Tibial artery (tissue), 4 donors: ENCODE measurements at regions not wholly inside any gene's neighbourhood (a gene's known extent, or its start where the extent isn't known, plus 50 kb on each side); places are given as distances from the start of the nearest gene placed in this dataset.
"Not testable (repeated sequence)": the region's sequence is repeated elsewhere in the genome, so short reads cannot be mapped to it uniquely, and the experiment has no call there.

Experiments
- DNase-seq, 2 donors: peaks; one replicate each; pipeline ENCODE4 v3.0.0-alpha.2; 2019
- H3K27ac ChIP-seq, 2 donors: fragments of 200-600 bp; sonication (generic) in 1 of 2; 1 replicate in 1 of 2; 2 replicates in 1 of 2; pipeline ENCODE4 v1.5.1; 2018 to 2019; ENCODE audit warnings: mild to moderate bottlenecking in 1 of 2
- H3K27me3 ChIP-seq, 2 donors: fragments of 200-600 bp; sonication (generic) in 1 of 2; one replicate each; pipeline versions ENCODE4 v1.5.1 to v1.6.0; 2016 to 2019
- H3K36me3 ChIP-seq, 3 donors: fragments of 200-600 bp; sonication (generic) in 2 of 3; one replicate each; pipeline ENCODE4 v1.5.1; 2016 to 2019; ENCODE audit warnings: mild to moderate bottlenecking in 2 of 3
- H3K4me1 ChIP-seq, 4 donors: fragments of 200-600 bp; sonication (generic) in 2 of 4; 1 replicate in 3 of 4; 2 replicates in 1 of 4; pipeline ENCODE4 v1.5.1; 2016 to 2019
- H3K4me3 ChIP-seq, 2 donors: fragments of 200-600 bp; sonication (generic) in 1 of 2; 1 replicate in 1 of 2; 2 replicates in 1 of 2; pipeline ENCODE4 v1.5.1; 2018 to 2019; ENCODE audit warnings: mild to moderate bottlenecking in 2 of 2
- H3K9me3 ChIP-seq, 3 donors: fragments of 200-600 bp; sonication (generic) in 1 of 3; one replicate each; pipeline ENCODE4 v1.5.1; 2016 to 2019
- intact Hi-C: fragments of 100-400 bp; cut with DNase I; formaldehyde crosslinking; loops from one replicate; pipeline ENCODE4 v1.15.0; 2023; ENCODE audit warnings: low total_unique reads
- TF ChIP-seq, protein P1 (sequence below), 2 experiments: fragments of 200-600 bp in 1 of 2; fragments of 450-650 bp in 1 of 2; IDR thresholded peaks; one replicate each; pipeline ENCODE4 v1.5.1; 2017 to 2019; ENCODE audit warnings: antibody characterized with exemption in 2 of 2, mild to moderate bottlenecking in 1 of 2, moderate library complexity in 1 of 2

DNA sequence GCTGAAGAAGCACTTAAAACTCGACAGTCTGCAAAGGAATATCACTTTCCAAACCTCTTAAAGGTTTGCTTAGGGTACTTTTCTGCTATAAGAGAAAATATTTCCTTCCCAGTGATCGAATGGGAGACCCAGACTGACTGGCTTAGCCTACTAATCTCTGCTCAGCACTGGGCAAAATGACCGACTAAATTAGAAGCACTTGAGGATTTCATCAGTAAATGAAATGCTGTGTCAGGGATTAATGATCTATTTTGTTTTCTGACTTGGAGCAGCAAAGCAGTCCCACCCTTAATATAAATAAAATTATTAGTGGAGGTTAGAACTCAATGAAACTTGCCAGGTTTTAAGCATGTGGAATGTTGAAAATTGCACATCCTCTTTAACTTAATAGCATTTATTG is 411.6 kb downstream of the NEBL start:
- DNase-seq = no peak
- Histone ChIP-seq H3K27me3 (no peaks in the 10 kb centered on the region), H3K4me1 (no peaks in the 10 kb centered on the region), H3K9me3 (no peaks in the 10 kb centered on the region), H3K36me3 (no peaks in the 10 kb centered on the region), H3K27ac (no peak overlapping the region), H3K4me3 (no peak overlapping the region)
- TF ChIP-seq, protein P1, sequence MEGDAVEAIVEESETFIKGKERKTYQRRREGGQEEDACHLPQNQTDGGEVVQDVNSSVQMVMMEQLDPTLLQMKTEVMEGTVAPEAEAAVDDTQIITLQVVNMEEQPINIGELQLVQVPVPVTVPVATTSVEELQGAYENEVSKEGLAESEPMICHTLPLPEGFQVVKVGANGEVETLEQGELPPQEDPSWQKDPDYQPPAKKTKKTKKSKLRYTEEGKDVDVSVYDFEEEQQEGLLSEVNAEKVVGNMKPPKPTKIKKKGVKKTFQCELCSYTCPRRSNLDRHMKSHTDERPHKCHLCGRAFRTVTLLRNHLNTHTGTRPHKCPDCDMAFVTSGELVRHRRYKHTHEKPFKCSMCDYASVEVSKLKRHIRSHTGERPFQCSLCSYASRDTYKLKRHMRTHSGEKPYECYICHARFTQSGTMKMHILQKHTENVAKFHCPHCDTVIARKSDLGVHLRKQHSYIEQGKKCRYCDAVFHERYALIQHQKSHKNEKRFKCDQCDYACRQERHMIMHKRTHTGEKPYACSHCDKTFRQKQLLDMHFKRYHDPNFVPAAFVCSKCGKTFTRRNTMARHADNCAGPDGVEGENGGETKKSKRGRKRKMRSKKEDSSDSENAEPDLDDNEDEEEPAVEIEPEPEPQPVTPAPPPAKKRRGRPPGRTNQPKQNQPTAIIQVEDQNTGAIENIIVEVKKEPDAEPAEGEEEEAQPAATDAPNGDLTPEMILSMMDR (IDR thresholded peaks at IDR 0.05) = no peak
- intact Hi-C loops = no loop called here

DNA sequence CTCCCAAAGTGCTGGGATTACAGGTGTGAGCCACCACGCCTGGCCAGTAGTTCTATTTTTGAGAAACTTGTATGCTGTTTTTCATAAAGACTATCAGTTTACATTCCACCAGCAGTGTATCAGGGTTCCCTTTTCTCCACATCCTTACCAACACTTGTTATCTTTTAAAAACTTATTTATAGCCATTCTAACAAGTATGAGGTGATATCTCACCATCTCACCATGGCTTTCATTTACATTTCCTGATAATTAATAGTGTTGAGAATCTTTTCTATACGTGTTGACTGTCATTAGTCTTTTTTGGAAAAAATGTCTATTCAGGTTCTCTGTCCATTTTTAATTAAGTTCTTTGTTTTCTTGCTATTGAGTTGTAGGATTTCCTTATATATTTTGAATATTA is 416.1 kb downstream of the NEBL start:
- Histone ChIP-seq H3K27me3 (no peaks in the 10 kb centered on the region), H3K4me3 (no peak overlapping the region), H3K27ac (no peak overlapping the region), H3K9me3 (no peaks in the 10 kb centered on the region), H3K4me1 (no peaks in the 10 kb centered on the region), H3K36me3 (no peaks in the 10 kb centered on the region)
- TF ChIP-seq, protein P1 (IDR thresholded peaks at IDR 0.05) = no peak
- no peak for DNase-seq
- intact Hi-C loops = no loop called here

DNA sequence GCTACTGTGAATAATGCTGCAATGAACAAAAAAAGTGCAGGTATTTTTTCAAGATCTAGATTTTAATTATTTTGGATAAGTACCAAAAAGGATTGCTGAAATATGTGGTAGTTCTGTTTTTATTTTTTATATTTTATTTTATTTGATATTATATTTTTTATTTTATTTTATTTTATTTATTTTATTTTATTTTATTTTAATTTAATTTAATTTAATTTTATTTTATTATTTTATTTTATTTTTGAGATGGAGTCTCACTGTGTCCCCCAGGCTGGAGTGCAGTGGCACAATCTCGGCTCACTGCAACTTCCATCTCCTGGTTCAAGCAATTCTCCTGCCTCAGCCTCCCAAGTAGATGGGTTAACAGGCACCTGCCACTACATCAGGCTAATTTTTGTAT is 416.5 kb downstream of the NEBL start:
- H3K36me3 ChIP-seq, DNase-seq, H3K4me1 ChIP-seq, intact Hi-C loops, H3K27me3 ChIP-seq, H3K4me3 ChIP-seq, H3K9me3 ChIP-seq, H3K27ac ChIP-seq: not testable (repeated sequence)

DNA sequence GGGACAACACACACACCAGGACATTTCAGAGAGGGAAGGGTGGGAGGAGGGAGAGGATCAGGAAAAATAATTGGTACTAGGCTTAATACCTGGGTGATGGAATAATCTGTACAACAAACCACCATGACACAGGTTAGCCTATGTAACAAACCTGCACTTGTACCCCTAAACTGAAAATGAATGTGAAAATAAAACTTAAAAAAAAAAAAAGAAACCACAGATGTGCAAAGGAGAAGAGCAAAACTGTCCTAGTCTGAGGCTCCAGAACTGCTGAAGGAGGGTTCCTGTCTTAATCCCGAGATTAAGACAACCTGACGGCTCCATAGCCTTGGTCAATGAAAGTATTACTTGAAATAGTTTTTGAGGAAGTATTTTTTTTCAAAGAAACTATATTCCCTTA is 423.0 kb downstream of the NEBL start:
- Histone ChIP-seq H3K4me1 (no peaks in the 10 kb centered on the region), H3K27ac (no peak overlapping the region), H3K9me3 (no peaks in the 10 kb centered on the region), H3K36me3 (no peaks in the 10 kb centered on the region), H3K4me3 (no peak overlapping the region), H3K27me3 (no peaks in the 10 kb centered on the region)
- DNase-seq = no peak
- TF ChIP-seq, protein P1 (IDR thresholded peaks at IDR 0.05) = no peak
- intact Hi-C loops = no loop called here

DNA sequence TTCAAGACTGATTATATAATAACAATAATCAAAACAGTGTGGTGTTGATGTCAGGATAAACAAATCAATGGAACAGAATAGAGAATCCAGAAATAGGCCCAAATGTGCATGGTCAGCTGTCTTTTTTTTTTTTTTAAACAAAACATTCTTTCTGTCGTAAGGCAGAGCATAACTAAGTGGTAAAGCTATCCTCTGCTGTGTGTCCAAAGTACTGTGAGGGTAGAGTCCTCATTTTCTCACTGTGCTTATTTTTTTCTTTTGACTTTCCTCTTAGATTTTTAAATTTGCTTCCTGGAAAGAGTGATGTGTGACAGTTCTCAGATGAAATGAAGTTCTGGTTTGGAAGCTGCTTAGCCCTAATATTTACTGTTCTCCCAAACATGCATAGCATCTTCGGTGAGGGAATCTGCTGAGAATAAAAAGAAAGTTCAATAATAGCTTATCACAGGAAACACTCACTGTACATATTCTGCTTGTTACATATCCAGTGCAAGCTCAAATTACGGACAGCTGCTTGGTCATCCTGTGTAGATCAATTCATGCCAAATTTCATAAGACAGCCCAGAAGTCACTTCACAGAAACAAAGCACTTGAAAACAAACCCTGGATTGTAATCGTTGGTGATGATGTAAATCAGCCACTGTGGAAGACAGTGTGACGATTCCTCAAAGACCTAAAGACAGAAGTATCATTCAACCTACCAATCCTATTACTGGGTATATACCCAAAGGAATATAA is 423.9 kb downstream of the NEBL start:
- Histone ChIP-seq H3K4me1 (no peaks in the 10 kb centered on the region), H3K27me3 (no peaks in the 10 kb centered on the region), H3K27ac (no peak overlapping the region), H3K4me3 (no peak overlapping the region), H3K9me3 (no peaks in the 10 kb centered on the region), H3K36me3 (no peaks in the 10 kb centered on the region)
- DNase-seq = no peak
- TF ChIP-seq, protein P1 (IDR thresholded peaks at IDR 0.05) = no peak
- intact Hi-C loops = no loop called here

DNA sequence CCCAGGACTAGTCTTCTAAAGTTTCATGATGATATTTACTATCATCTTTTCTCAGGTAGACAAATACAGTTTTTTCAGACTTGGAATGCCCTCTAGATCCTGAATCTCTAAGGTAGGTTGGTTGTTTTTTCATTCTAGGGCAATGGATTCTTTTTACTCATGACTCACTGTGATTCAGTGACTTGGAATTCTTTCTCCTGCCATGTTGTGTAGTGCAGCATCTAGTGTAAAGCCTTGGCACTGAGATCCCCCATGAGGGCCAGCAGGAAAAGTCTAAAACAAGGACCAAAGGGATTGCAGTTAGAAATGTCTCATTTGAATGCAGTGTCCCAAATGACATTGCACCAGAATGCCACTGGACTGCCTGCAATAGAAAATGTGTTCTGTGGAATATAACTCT is 430.4 kb downstream of the NEBL start:
- H3K36me3 ChIP-seq = no peaks in the 10 kb centered on the region
- H3K27ac ChIP-seq = no peak overlapping the region
- H3K9me3 ChIP-seq = peaks cover 0 to 6% (median 0%) of the 10 kb centered on the region in 3 donors
- H3K27me3 ChIP-seq = no peaks in the 10 kb centered on the region
- TF ChIP-seq, protein P1 (IDR thresholded peaks at IDR 0.05) = no peak
- H3K4me1 ChIP-seq = peaks cover 0 to 3% (median 0%) of the 10 kb centered on the region in 4 donors
- intact Hi-C loops = no loop called here
- DNase-seq = no peak
- H3K4me3 ChIP-seq = no peak overlapping the region
